HG02943 (cell line): ENCODE measurements at regions not wholly inside any gene's neighbourhood (a gene's known extent, or its start where the extent isn't known, plus 50 kb on each side); places are given as distances from the start of the nearest gene placed in this dataset.

Experiments
- ATAC-seq: cut with Tn5 transposase; IDR thresholded peaks from one replicate; pipeline ENCODE4 v1.9.1; 2021; ENCODE audit warnings: mild to moderate bottlenecking, low read depth, moderate library complexity; ENCODE audit not compliant: unreplicated experiment

- no peak for ATAC-seq
Observed at GRCh38 chr1:221396526-221396925, 345.4 kb downstream of the DUSP10 start.

DNA sequence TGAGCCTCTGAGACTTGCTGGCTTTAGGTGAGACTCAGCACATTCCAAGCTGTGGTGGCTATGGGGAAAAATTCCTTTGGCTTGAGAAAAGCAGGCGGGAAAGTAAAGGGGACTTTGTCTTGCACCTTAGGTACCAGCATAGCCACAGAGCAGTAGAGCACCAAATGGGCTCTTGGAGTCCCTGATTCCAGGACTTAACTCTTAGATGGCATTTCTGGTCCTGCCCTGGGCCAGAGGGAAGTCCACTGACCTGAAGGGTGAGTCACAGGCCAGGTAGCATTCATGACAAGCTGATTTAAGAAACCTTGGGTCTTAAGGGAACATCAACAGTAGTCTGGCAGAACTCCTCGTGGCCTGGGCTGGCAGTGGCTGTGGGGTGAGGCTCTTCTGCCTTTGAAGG is 344.7 kb downstream of the DUSP10 start:
- no peak for ATAC-seq

- no peak for ATAC-seq
Observed at GRCh38 chr1:221397606-221398005, 344.3 kb downstream of the DUSP10 start.

- no peak for ATAC-seq
Observed at GRCh38 chr1:221405146-221405545, 336.7 kb downstream of the DUSP10 start.

- no peak for ATAC-seq
Observed at GRCh38 chr1:221408117-221408803, 333.6 kb downstream of the DUSP10 start.

- no peak for ATAC-seq
Observed at GRCh38 chr1:221411283-221411682, 330.6 kb downstream of the DUSP10 start.

GRCh38 chr1:221414772-221415539 is 326.9 kb downstream of the DUSP10 start:
- ATAC-seq, result no peak

DNA sequence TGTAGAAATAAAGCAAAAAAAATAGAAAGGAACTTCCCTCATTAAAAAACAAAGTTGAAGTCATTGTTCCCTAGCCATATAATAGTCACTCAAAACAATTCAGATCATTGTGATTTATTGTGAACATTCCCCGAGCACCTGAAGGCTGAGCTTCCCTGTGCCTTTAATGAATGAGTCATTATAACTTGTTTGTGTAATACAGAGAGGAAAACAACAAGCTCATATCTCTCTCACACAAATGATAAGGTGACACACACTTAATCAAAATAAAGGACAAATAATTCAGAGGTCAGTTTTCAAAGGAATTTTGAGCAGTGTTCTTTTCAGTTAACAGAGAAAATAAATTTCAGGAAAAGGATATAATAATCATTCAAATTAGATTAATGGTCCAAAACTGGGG is 326.2 kb downstream of the DUSP10 start:
- ATAC-seq, result no peak

GRCh38 chr1:221416142-221416541 is 325.7 kb downstream of the DUSP10 start:
- no peak for ATAC-seq

DNA sequence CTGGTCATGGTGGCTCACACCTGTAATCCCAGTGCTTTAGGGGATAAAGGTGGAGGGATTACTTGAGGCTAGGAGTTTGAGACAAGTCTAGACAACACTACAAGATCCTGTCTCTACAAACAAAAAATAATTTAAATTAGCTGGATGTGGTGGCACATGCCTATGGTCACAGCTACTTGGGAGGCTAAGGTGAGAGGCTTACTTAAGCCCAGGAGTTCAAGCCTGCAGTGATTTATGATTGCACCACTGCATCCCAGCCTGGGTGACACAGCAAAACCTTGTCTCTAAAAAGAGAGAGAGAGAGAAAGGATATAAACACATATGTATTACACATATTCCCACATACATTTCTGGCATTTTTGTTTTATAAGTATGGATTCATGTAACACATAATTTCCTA is 325.2 kb downstream of the DUSP10 start:
- ATAC-seq, result no peak

GRCh38 chr1:221418346-221418745 is 323.5 kb downstream of the DUSP10 start:
- no peak for ATAC-seq

DNA sequence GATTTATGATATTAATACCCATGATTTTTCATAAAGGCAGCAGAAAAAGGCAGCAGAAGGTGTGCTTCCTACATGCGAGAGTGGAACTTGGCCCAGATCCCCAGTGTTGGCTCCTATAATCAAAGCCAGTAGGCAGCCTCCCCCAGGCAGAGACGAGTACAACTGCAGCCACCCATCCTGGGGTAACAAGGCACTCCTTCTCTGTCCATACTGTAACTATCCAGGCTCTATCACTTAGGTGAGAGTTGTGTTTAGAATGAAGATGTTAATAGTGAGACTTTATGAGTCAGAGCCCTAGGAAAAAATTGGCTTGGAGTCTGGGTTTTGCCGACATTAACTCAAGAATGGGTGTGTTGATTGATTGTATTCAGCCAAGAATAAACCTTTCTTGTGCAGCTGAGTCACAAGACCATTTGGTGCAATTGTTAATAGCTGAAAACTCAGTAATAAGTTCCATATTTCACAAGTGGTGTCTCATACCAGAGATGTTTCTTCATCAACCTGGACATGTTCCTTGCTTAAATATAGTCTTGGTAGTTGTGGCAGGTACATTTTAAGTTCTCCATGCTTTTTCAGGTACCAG is 322.3 kb downstream of the DUSP10 start:
- ATAC-seq, result no peak

DNA sequence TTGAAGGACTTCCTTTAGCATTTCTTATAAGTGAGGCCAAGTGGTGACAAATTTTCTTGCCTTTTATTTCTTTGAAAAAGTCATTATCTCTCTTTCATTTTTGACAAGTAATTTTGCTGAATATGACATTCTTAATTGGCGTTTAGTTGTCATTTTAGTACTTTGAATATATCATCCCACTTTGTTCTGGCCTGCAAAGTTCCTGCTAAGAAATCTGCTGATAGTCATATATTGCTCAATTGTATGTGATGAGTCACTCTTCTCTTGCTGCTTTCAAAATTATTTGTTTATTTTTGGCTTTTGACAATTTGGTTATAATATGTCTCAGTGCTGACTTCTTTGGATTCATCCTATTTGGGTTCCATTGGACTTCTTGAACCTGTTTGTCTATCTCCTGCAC is 312.6 kb downstream of the DUSP10 start:
- no peak for ATAC-seq

- ATAC-seq, result no peak
Observed at GRCh38 chr1:221430152-221430960, 311.5 kb downstream of the DUSP10 start.

DNA sequence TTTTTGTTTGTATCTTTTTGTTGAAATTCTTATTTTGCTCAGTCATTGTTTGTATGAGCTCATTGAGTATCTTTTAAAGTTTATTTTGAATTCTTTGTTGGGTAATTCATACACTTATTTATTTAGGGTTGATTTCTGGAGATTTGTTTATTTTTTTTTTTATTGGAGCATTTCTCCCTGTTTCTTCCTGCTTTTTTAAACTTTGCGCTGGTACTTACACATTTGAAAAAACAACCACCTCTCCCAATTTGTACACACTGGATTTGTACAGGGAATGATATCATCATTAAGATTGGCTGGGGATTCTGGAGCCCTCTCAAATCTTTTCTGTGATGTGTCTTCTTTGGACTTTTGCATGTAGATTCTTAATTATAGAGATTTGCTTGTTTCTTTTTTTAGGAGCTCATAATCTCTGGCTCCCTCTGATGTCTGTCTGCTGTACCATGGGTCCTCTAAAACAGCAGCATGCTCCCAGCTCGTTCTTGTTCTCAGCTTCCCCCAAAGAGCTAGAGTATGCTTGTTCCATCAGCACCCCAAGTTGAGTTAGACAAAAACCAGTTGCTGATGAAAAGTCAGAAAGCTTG is 310.7 kb downstream of the DUSP10 start:
- ATAC-seq, result no peak

- ATAC-seq, result no peak
Observed at GRCh38 chr1:221431961-221432360, 309.9 kb downstream of the DUSP10 start.

DNA sequence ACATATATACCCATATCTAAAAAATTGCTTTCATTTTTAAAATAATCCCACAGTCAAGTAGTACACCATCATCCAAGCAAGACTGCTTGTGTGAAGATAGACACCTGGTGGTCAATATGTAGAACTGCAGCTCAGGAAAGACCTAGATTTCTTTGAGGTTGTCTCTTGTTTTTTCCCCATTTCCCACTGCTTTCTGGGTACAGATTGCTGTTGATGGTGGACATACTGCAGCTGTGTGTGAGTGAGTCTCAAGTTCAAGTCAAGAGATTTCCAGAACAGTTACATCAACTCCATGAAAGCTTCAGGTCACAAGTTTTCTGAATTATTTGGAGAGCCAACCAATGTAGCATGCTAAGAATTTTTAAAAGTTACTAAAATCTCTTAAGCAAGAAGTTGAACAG is 306.4 kb downstream of the DUSP10 start:
- no peak for ATAC-seq

DNA sequence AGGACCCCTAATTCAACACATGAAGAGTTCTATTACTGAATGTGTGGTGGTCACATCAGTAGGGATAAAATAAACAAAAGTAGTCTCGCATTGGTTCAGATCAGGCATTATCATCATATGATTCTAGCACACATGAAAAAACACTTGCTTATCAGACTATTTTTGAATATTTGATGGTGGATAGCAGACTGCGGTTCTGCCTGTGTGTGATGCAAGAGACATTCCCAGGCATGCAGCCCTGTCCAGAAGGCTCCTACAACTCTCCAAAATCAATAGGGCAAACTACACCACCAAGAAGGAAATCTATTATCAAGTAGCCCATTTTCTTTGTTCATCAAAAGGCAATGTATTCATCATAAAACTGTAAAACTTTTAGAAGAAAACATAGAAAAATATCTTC is 304.7 kb downstream of the DUSP10 start:
- no peak for ATAC-seq

GRCh38 chr1:221437926-221438325 is 304.0 kb downstream of the DUSP10 start:
- no peak for ATAC-seq

GRCh38 chr1:221439008-221439746 is 302.7 kb downstream of the DUSP10 start:
- ATAC-seq, result peak; percentile 83
